GM12892 (cell line): ENCODE measurements at regions not wholly inside any gene's neighbourhood (a gene's known extent, or its start where the extent isn't known, plus 50 kb on each side); places are given as distances from the start of the nearest gene placed in this dataset.

ENCODE experiments used
- POLR2A ChIP-seq: IDR thresholded peaks from 2 replicates; pipeline ENCODE4 v1.6.1; 2011; ENCODE audit warnings: low read depth, low read length, control low read depth
- POLR2AphosphoS5 ChIP-seq: IDR thresholded peaks from 2 replicates; pipeline ENCODE4 v1.6.1; 2011; ENCODE audit warnings: low read depth, low read length, control low read depth

DNA sequence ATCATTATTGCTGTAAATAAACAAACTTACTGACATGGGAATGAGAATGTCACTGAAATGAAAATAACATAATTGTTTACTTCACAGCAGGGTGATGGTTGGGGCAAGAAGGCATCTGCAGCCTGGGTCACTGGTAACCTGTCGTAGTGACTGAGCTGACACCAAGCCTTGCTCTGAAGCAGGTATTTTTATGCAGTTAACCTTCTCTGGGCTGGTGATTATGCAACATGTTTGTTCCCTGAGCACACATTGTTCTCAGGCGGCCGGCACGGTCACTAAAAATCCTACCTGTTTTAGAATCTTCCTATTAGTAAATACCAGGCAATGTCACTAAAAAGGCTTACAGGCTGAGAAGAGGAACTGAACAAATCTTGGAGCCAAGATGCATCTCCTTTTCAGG, 157.7 kb upstream of the NR3C1 start:
- no peak for TF ChIP-seq POLR2AphosphoS5
- TF ChIP-seq POLR2A = no peak
